ENCODE measurements at regions not wholly inside any gene's neighbourhood (a gene's known extent, or its start where the extent isn't known, plus 50 kb on each side); places are given as distances from the start of the nearest gene placed in this dataset.
A peak's percentile ranks its signal among the peaks of the same experiment; 100 is the strongest.
"Not testable (repeated sequence)": the region's sequence is repeated elsewhere in the genome, so short reads cannot be mapped to it uniquely, and the experiment has no call there.

GRCh38 chr2:129377078-129377469 is 602.4 kb upstream of the RAB6C start:
- DNase-seq, result no peak

GRCh38 chr2:129378186-129378585 is 601.3 kb upstream of the RAB6C start:
- no peak for DNase-seq

GRCh38 chr2:129379411-129379810 is 600.1 kb upstream of the RAB6C start:
- no peak for DNase-seq

- DNase-seq, result no peak
Observed at GRCh38 chr2:129381789-129382188, 597.7 kb upstream of the RAB6C start.

GRCh38 chr2:129388870-129389269 is 590.6 kb upstream of the RAB6C start:
- DNase-seq, result no peak

GRCh38 chr2:129393816-129394215 is 585.6 kb upstream of the RAB6C start:
- DNase-seq, result no peak

GRCh38 chr2:129396980-129397599 is 582.4 kb upstream of the RAB6C start:
- DNase-seq, result peak; percentile 51

GRCh38 chr2:129400826-129401225 is 578.6 kb upstream of the RAB6C start:
- DNase-seq, result peak; percentile 14

- DNase-seq, result no peak
Observed at GRCh38 chr2:129402076-129402475, 577.4 kb upstream of the RAB6C start.

- DNase-seq, result no peak
Observed at GRCh38 chr2:129404000-129404685, 575.3 kb upstream of the RAB6C start.

GRCh38 chr2:129408570-129408969 is 570.9 kb upstream of the RAB6C start:
- no peak for DNase-seq

- DNase-seq, result not testable (repeated sequence)
Observed at GRCh38 chr2:129417041-129417440, 562.4 kb upstream of the RAB6C start.

- DNase-seq, result no peak
Observed at GRCh38 chr2:129422028-129422427, 557.4 kb upstream of the RAB6C start.

- DNase-seq, result no peak
Observed at GRCh38 chr2:129428086-129428660, 551.3 kb upstream of the RAB6C start.

GRCh38 chr2:129430911-129431310 is 548.6 kb upstream of the RAB6C start:
- DNase-seq, result no peak

GRCh38 chr2:129431881-129432280 is 547.6 kb upstream of the RAB6C start:
- no peak for DNase-seq

GRCh38 chr2:129436809-129437208 is 542.7 kb upstream of the RAB6C start:
- DNase-seq, result no peak

- DNase-seq, result no peak
Observed at GRCh38 chr2:129437725-129438124, 541.7 kb upstream of the RAB6C start.

- no peak for DNase-seq
Observed at GRCh38 chr2:129438501-129439057, 540.9 kb upstream of the RAB6C start.

- no peak for DNase-seq
Observed at GRCh38 chr2:129439406-129440302, 539.8 kb upstream of the RAB6C start.

GRCh38 chr2:129441610-129442009 is 537.9 kb upstream of the RAB6C start:
- no peak for DNase-seq

GRCh38 chr2:129443235-129443864 is 536.1 kb upstream of the RAB6C start:
- no peak for DNase-seq

Measured in left kidney (tissue), 1 donor.